Liver (tissue), 8 donors: ENCODE measurements at regions not wholly inside any gene's neighbourhood (a gene's known extent, or its start where the extent isn't known, plus 50 kb on each side); places are given as distances from the start of the nearest gene placed in this dataset.

Experiments
- DNase-seq: peaks from one replicate; pipeline ENCODE4 v3.0.0-alpha.2; 2017; ENCODE audit warnings: low spot score
- H3K27ac ChIP-seq, 2 donors: one replicate each; pipeline ENCODE4 v1.7.0; 2013; ENCODE audit warnings: inconsistent platforms in 2 of 2, low read length in 2 of 2, control low read depth in 1 of 2, low read depth in 1 of 2, mild to moderate bottlenecking in 1 of 2
- H3K27me3 ChIP-seq, 4 donors: one replicate each; pipeline versions ENCODE4 v1.6.1 to v1.7.0; 2013; ENCODE audit warnings: low read length in 3 of 4, inconsistent platforms in 1 of 4, mild to moderate bottlenecking in 1 of 4, moderate library complexity in 1 of 4; ENCODE audit not compliant: control insufficient read depth in 4 of 4, insufficient read depth in 4 of 4
- H3K36me3 ChIP-seq, 4 donors: one replicate each; pipeline versions ENCODE4 v1.6.1 to v1.7.0; 2013; ENCODE audit warnings: low read length in 3 of 4, mild to moderate bottlenecking in 3 of 4, low read depth in 1 of 4, moderate library complexity in 1 of 4; ENCODE audit not compliant: control insufficient read depth in 4 of 4, insufficient read depth in 3 of 4
- H3K4me1 ChIP-seq, 4 donors: one replicate each; pipeline versions ENCODE4 v1.6.1 to v1.7.0; 2013; ENCODE audit warnings: low read length in 3 of 4, mild to moderate bottlenecking in 3 of 4, moderate library complexity in 1 of 4; ENCODE audit not compliant: control insufficient read depth in 4 of 4, insufficient read depth in 4 of 4
- H3K4me3 ChIP-seq, 3 donors: one replicate each; pipeline versions ENCODE4 v1.6.1 to v1.7.0; 2013; ENCODE audit warnings: low read length in 3 of 3, control low read depth in 1 of 3, low read depth in 1 of 3, mild to moderate bottlenecking in 1 of 3
- H3K9ac ChIP-seq, 2 donors: one replicate each; pipeline ENCODE4 v1.7.0; 2013; ENCODE audit warnings: low read length in 2 of 2, mild to moderate bottlenecking in 2 of 2, moderate library complexity in 2 of 2, control low read depth in 1 of 2, low read depth in 1 of 2
- H3K9me3 ChIP-seq, 4 donors: one replicate each; pipeline versions ENCODE4 v1.6.1 to v1.7.0; 2013; ENCODE audit warnings: low read length in 3 of 4; ENCODE audit not compliant: control insufficient read depth in 4 of 4
- EGR1 ChIP-seq, 2 donors: IDR thresholded peaks; 2 replicates each; pipeline ENCODE4 v1.6.1; 2016 to 2018; ENCODE audit warnings: antibody characterized with exemption in 2 of 2, low read depth in 2 of 2
- FOXA1 ChIP-seq: IDR thresholded peaks from 2 replicates; pipeline ENCODE4 v1.6.1; 2016; ENCODE audit warnings: antibody characterized with exemption
- FOXA2 ChIP-seq: IDR thresholded peaks from 2 replicates; pipeline ENCODE4 v1.6.1; 2016; ENCODE audit warnings: antibody characterized with exemption
- GABPA ChIP-seq, 2 donors: IDR thresholded peaks in 1 of 2; conservative IDR thresholded peaks in 1 of 2; 2 replicates each; pipeline ENCODE4 v1.6.1; 2016; ENCODE audit warnings: antibody characterized with exemption in 2 of 2, mild to moderate bottlenecking in 1 of 2, moderate library complexity in 1 of 2
- HNF4A ChIP-seq, 2 donors: conservative IDR thresholded peaks; 2 replicates each; pipeline ENCODE4 v1.6.1; 2016; ENCODE audit warnings: antibody characterized with exemption in 2 of 2, mild to moderate bottlenecking in 2 of 2
- HNF4G ChIP-seq: IDR thresholded peaks from 2 replicates; pipeline ENCODE4 v1.6.1; 2016; ENCODE audit warnings: antibody characterized with exemption
- JUND ChIP-seq, 2 donors: IDR thresholded peaks; 2 replicates each; pipeline ENCODE4 v1.6.1; 2016; ENCODE audit warnings: antibody characterized with exemption in 2 of 2
- NR2F2 ChIP-seq: IDR thresholded peaks from 2 replicates; pipeline ENCODE4 v1.6.1; 2016; ENCODE audit warnings: antibody characterized with exemption
- RAD21 ChIP-seq, 2 donors: IDR thresholded peaks; 2 replicates each; pipeline ENCODE4 v1.6.1; 2016; ENCODE audit warnings: antibody characterized with exemption in 2 of 2, mild to moderate bottlenecking in 2 of 2
- RXRA ChIP-seq, 2 donors: IDR thresholded peaks; 2 replicates each; pipeline ENCODE4 v1.6.1; 2017 to 2018; ENCODE audit warnings: antibody characterized with exemption in 2 of 2, mild to moderate bottlenecking in 1 of 2
- SP1 ChIP-seq: IDR thresholded peaks from 2 replicates; pipeline ENCODE4 v1.6.1; 2018; ENCODE audit warnings: antibody characterized with exemption, mild to moderate bottlenecking
- TAF1 ChIP-seq: conservative IDR thresholded peaks from 2 replicates; pipeline ENCODE4 v1.6.1; 2016; ENCODE audit warnings: antibody characterized with exemption, mild to moderate bottlenecking
- YY1 ChIP-seq: IDR thresholded peaks from 2 replicates; pipeline ENCODE4 v1.6.1; 2016; ENCODE audit warnings: antibody characterized with exemption, mild to moderate bottlenecking
- ZBTB33 ChIP-seq: IDR thresholded peaks from 2 replicates; pipeline ENCODE4 v1.6.1; 2016; ENCODE audit warnings: antibody characterized with exemption
- WGBS: extraction: QIAGEN DNeasy Blood & Tissue Kit; methylation state at CpG from one replicate; pipeline ENCODE4 v1.1.7; 2013; 5-methylcytosine and 5-hydroxymethylcytosine counted together
- TF ChIP-seq, protein P1 (sequence below): IDR thresholded peaks from 2 replicates; pipeline ENCODE4 v1.6.1; 2016; ENCODE audit warnings: antibody characterized with exemption, mild to moderate bottlenecking
- TF ChIP-seq, protein P2 (sequence below): IDR thresholded peaks from 2 replicates; pipeline ENCODE4 v1.6.1; 2016; ENCODE audit warnings: antibody characterized with exemption
- TF ChIP-seq, protein P3 (sequence below): fragments of 150-350 bp; IDR thresholded peaks from 2 replicates; pipeline ENCODE4 v1.5.1; 2017; ENCODE audit warnings: improper control_type of control experiment, low read depth, low read length; ENCODE audit not compliant: missing input control
- TF ChIP-seq, protein P4 (sequence below): IDR thresholded peaks from 2 replicates; pipeline ENCODE4 v1.6.1; 2016; ENCODE audit warnings: antibody characterized with exemption
- donor health status: healthy.
- donor health status: healthy.
- donor health status: healthy.
- donor health status: healthy.
- donor health status: healthy.

GRCh38 chr10:33489501-33490176 is 155.2 kb upstream of the NRP1 start:
- Histone ChIP-seq H3K27me3 (no peaks in the 10 kb centered on the region), H3K4me3 (no peak overlapping the region), H3K9me3 (no peaks in the 10 kb centered on the region), H3K9ac (no peak overlapping the region), H3K27ac (no peak overlapping the region), H3K36me3 (no peaks in the 10 kb centered on the region), H3K4me1 (no peaks in the 10 kb centered on the region)
- TF ChIP-seq RXRA (IDR thresholded peaks at IDR 0.05) (no peak), FOXA1 (no peak), JUND (IDR thresholded peaks at IDR 0.05) (no peak), NR2F2 (no peak), HNF4A (conservative IDR thresholded peaks at IDR 0.05) (no peak), SP1 (no peak), RAD21 (IDR thresholded peaks at IDR 0.05) (no peak), TAF1 (no peak), FOXA2 (no peak), ZBTB33 (no peak), EGR1 (IDR thresholded peaks at IDR 0.05; ENCODE audit: low read depth in 2 of 2) (no peak), YY1 (no peak), GABPA (IDR thresholded peaks at IDR 0.05 in 1 of 2, conservative IDR thresholded peaks at IDR 0.05 in 1 of 2) (no peak), HNF4G (no peak)
- TF ChIP-seq, protein P1, sequence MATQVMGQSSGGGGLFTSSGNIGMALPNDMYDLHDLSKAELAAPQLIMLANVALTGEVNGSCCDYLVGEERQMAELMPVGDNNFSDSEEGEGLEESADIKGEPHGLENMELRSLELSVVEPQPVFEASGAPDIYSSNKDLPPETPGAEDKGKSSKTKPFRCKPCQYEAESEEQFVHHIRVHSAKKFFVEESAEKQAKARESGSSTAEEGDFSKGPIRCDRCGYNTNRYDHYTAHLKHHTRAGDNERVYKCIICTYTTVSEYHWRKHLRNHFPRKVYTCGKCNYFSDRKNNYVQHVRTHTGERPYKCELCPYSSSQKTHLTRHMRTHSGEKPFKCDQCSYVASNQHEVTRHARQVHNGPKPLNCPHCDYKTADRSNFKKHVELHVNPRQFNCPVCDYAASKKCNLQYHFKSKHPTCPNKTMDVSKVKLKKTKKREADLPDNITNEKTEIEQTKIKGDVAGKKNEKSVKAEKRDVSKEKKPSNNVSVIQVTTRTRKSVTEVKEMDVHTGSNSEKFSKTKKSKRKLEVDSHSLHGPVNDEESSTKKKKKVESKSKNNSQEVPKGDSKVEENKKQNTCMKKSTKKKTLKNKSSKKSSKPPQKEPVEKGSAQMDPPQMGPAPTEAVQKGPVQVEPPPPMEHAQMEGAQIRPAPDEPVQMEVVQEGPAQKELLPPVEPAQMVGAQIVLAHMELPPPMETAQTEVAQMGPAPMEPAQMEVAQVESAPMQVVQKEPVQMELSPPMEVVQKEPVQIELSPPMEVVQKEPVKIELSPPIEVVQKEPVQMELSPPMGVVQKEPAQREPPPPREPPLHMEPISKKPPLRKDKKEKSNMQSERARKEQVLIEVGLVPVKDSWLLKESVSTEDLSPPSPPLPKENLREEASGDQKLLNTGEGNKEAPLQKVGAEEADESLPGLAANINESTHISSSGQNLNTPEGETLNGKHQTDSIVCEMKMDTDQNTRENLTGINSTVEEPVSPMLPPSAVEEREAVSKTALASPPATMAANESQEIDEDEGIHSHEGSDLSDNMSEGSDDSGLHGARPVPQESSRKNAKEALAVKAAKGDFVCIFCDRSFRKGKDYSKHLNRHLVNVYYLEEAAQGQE, result no peak
- TF ChIP-seq, protein P2, sequence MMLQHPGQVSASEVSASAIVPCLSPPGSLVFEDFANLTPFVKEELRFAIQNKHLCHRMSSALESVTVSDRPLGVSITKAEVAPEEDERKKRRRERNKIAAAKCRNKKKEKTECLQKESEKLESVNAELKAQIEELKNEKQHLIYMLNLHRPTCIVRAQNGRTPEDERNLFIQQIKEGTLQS, result no peak
- TF ChIP-seq, protein P3, sequence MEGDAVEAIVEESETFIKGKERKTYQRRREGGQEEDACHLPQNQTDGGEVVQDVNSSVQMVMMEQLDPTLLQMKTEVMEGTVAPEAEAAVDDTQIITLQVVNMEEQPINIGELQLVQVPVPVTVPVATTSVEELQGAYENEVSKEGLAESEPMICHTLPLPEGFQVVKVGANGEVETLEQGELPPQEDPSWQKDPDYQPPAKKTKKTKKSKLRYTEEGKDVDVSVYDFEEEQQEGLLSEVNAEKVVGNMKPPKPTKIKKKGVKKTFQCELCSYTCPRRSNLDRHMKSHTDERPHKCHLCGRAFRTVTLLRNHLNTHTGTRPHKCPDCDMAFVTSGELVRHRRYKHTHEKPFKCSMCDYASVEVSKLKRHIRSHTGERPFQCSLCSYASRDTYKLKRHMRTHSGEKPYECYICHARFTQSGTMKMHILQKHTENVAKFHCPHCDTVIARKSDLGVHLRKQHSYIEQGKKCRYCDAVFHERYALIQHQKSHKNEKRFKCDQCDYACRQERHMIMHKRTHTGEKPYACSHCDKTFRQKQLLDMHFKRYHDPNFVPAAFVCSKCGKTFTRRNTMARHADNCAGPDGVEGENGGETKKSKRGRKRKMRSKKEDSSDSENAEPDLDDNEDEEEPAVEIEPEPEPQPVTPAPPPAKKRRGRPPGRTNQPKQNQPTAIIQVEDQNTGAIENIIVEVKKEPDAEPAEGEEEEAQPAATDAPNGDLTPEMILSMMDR, result no peak
- TF ChIP-seq, protein P4, sequence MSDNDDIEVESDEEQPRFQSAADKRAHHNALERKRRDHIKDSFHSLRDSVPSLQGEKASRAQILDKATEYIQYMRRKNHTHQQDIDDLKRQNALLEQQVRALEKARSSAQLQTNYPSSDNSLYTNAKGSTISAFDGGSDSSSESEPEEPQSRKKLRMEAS, result no peak
- whole genome bisulfite sequencing, result 85% methylated on average over 6 of the region's 6 CpGs
- no peak for DNase-seq
